ENCODE measurements at regions not wholly inside any gene's neighbourhood (a gene's known extent, or its start where the extent isn't known, plus 50 kb on each side); places are given as distances from the start of the nearest gene placed in this dataset.
"Not testable (repeated sequence)": the region's sequence is repeated elsewhere in the genome, so short reads cannot be mapped to it uniquely, and the experiment has no call there.

DNA sequence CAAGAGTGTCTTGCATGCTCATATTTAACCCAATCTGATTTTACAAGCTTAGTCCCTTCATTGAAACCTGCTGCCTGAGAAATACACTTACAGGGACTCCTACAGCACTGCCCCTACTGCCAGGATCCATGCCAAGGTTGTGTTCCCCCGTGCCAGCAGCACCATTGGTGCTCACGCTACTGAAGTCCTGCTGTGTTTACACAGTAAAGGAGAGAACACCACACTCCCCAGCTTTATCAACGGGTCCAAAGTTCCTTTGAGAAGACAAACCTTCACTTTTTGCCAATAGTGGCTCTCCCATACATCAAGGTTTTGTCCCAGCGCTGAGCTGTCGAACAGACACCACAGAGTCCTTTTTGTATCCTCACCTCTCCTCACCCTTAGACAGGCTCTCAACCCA lies 155.1 kb upstream of the WWC1 start:
- DNase-seq (ENCODE audit: low read depth, low spot score), result no peak

DNA sequence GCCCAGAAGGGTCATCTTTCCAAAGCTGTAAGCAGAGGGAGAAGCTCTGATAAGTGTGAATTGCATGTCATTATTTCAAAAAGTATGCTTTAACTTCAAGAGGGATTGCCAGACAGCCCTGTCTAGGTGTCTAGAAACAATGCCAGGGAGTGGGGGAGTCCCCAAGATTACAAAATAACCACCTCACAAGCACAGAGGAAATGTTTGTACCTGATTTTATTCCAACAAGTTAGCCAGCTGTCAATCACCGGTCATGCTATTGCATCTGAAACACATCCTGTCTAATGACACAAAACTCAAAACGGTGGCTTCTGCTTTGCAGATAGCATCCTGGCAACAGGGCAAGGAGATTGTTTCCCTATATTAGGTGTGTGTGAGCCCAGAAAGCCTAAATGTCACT lies 154.2 kb upstream of the WWC1 start:
- no peak for DNase-seq (ENCODE audit: low read depth, low spot score)

GRCh38 chr5:168140241-168140640 lies 151.2 kb upstream of the WWC1 start:
- no peak for DNase-seq (ENCODE audit: low read depth, low spot score)

DNA sequence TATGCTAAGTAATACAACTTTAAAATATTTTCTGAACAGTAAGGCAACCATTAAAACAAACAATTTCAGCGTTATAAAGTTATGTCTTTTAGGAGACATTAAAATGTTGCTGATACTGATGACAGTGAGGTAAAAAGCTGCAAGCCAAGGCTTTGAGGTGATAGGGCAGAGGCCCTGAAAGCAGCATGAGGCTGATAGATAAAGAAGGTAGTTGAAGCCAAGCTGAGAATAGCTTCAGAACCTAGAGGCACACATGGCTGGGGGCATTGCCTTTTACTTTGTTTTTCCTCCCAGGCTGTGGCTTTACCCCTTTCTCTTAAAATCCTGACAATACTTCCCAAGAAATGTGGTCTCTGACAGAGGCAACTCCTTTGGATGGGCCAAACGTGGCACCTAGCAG lies 149.0 kb upstream of the WWC1 start:
- DNase-seq (ENCODE audit: low read depth, low spot score), result no peak

- not testable (repeated sequence) for DNase-seq (ENCODE audit: low read depth, low spot score)
Observed at GRCh38 chr5:168143521-168143920, 147.9 kb upstream of the WWC1 start.

- DNase-seq (ENCODE audit: low read depth, low spot score), result no peak
Observed at GRCh38 chr5:168147106-168147505, 144.3 kb upstream of the WWC1 start.

- no peak for DNase-seq (ENCODE audit: low read depth, low spot score)
Observed at GRCh38 chr5:168147568-168148360, 143.7 kb upstream of the WWC1 start.

- no peak for DNase-seq (ENCODE audit: low read depth, low spot score)
Observed at GRCh38 chr5:168151041-168151440, 140.4 kb upstream of the WWC1 start.

DNA sequence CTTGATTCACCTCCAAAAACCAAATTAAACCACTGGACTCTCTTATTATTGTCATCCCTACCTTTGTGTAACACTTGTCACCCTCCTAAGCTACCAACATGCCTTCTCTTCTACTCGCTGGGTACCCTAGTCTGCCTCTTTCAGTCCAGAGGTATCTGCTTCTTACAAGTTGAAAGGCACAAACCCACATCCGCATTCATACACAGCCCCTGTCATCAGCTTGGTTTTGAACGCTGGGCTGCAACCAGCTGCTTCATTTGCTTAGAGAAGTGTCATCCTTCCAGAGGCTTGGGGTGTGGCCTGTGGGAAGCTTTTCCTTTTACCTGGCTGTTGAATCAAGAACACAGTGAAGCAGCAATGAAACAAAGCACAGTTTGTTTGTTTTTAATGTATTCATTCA lies 138.8 kb upstream of the WWC1 start:
- DNase-seq (ENCODE audit: low read depth, low spot score), result no peak

- DNase-seq (ENCODE audit: low read depth, low spot score), result no peak
Observed at GRCh38 chr5:168153263-168153875, 138.1 kb upstream of the WWC1 start.

GRCh38 chr5:168153876-168154270 lies 137.6 kb upstream of the WWC1 start:
- no peak for DNase-seq (ENCODE audit: low read depth, low spot score)

DNA sequence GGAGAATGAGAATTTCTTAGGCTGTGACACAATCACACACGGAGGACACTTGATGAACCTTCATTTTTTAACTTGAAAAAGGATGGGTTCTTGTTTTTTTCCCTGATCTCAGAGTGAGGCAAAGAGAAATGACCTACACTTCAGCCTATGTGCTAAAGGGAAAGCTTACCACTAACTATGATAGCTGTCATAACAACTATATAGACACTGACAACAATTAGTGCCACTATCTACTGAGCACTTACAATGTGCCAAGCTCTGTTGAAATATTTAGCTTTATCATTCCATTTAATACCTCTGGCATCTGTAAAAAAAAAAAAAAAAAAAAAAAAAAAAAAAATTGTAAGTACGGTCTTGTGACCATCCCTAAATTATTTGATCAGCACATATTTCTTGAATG lies 135.9 kb upstream of the WWC1 start:
- DNase-seq (ENCODE audit: low read depth, low spot score), result no peak

DNA sequence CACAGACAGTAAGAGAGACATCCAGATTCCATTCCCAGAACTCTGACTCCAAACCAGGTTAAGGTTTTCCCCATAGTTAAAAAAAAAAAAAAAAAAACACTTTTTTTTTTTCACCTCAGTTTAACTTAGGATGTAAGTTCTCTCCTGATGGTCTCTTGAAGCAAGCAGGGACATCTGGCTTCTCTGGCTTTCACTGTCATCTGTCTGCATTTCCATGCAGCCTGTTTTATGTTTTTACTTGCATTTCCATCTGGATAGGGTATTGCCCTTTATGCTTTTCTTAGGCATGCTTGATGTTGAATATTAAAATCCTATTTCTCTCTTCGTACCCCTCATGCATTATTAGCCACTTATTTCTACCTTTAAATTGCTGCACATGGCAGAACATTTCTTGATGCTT lies 135.3 kb upstream of the WWC1 start:
- no peak for DNase-seq (ENCODE audit: low read depth, low spot score)

GRCh38 chr5:168157141-168157540 lies 134.3 kb upstream of the WWC1 start:
- DNase-seq (ENCODE audit: low read depth, low spot score), result no peak

- DNase-seq (ENCODE audit: low read depth, low spot score), result no peak
Observed at GRCh38 chr5:168159425-168159824, 132.0 kb upstream of the WWC1 start.

DNA sequence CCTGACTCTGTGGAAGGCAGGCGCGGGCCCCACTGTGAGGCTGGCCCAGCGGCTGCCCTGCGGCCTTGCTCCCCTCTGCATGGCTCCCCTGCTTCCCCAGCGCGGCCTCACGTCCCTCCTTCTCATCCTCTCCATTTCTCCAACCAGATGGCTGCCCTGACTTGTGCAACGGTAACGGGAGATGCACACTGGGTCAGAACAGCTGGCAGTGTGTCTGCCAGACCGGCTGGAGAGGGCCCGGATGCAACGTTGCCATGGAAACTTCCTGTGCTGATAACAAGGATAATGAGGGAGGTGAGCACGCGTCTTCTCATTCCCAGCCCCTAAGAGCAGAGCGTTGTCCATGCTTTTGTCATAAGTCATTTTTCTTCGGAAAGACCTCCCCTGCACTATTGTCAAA lies 129.0 kb upstream of the WWC1 start:
- DNase-seq (ENCODE audit: low read depth, low spot score), result no peak

DNA sequence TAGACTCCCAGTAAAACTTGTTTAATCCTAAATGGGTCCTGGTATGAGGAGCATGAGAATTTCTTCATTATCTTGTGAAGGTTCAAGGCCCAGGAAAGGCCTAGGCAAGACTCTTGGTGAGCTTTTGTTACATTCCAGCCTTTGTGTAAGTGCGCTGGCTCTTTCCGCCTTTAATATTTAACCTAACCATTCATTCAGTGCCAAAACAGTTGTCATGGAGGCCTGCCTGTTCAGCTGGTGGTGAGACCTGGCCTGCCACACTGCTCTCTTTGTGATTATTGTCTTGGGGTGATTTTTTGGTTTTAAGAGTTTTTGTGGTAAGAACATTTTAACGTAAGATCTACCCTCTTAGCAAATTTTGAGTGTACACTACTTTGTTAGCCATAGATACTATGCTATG lies 127.5 kb upstream of the WWC1 start:
- no peak for DNase-seq (ENCODE audit: low read depth, low spot score)

DNA sequence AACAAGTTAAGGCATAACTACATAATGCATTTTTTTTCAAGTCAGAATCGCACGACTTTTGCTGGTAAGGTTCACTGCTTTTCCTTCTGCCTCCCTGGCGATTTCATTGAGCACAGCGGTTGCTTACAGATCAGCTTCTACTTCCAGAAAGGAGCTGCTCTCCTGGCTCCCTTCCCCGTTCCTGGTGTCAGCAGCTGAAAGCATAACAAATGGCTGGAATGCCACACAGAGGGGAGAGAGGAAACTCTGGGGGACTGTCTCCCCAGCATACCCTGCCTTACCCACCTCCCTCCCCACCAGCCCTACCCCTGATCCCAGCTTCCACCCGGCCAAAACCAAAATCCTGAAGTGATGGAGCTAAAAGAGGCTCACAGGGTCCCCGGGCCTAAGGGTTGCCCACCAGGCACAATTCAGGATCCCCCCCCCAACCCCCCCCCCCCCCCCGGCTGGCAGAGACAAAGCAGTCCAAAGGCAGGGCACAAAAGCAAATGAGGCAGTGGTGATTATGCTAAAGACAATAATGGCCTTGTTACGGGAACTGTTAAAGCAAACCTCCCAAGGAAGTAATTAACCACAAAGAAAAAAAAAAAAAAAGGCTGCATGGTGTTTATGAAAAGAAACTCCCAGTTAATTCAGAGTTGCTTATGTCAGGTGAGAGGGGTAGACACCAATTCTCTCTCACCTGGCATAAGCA lies 126.1 kb upstream of the WWC1 start:
- no peak for DNase-seq (ENCODE audit: low read depth, low spot score)

DNA sequence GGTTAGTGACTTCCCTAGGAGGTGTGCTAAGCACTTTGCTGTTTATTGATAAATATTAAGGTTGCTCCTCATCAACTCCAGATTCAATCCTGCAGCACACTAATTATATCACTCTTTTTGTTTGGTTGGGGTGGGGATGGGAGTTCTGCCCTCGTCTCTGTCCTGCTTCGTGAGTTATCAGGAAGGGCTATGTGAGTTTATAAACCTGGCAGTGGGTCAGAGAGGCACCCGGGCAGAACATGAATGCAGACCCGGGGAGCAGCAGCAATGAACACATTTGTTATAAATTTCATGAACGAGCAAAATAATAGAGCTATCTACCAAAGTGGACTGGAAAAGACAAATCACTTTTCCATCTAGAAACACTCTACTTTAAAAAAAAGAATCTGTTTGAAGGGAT lies 125.5 kb upstream of the WWC1 start:
- DNase-seq (ENCODE audit: low read depth, low spot score), result no peak

DNA sequence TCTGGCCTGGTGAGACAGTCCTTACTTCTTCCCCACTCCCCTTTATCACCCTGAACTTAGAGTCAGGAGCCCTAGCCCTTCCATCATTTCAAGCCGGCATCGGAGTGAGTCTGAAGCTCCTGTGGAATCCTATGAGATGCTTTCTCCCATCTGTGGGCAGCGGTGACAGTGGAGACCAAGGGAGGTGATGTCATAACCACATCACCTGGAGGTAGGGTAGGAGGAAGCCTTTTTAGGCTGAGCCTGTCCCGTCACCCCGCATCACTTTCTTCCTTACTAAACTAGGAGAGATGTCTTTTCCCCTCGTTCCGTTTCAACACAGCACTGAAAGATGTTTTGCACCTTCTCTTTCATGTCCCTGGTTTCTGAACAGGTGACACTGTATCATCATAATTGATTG lies 124.1 kb upstream of the WWC1 start:
- no peak for DNase-seq (ENCODE audit: low read depth, low spot score)

DNA sequence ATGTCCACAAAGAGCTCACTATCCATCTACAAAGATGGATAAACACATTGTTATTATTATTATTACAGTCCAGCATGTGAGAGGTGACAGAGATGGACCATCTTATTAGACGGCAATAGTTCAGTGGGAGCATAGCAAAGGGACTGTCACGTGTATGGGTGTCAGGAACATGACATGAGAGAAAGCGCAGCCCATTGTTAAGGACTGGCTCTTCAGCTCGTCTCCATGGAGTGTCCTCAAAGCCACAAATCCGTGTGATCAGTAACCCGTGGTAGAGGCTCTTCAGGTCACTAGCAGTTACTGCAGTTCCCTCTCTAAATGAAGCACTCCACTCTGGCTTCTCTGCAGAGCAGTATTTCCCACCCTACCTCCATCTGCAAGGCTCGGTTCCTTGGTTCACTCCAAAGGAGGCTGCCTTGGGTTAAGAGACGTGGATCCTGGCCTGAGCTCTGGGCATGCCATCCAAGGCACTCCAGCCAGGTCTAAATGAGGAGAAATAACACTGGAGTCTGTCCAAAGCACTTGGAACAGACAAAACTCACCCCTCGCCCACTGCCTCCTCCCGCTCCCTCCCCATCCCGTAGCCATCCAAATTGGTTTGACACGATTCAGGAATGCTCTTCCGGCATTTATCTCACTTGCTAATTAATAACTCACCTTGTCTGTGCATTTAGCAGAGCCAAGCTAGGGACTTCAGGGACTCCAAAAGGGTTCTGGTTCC lies 122.3 kb upstream of the WWC1 start:
- no peak for DNase-seq (ENCODE audit: low read depth, low spot score)

GRCh38 chr5:168169791-168170190 lies 121.7 kb upstream of the WWC1 start:
- DNase-seq (ENCODE audit: low read depth, low spot score), result no peak

All from brain pericyte (primary cell).